ENCODE measurements at regions not wholly inside any gene's neighbourhood (a gene's known extent, or its start where the extent isn't known, plus 50 kb on each side); places are given as distances from the start of the nearest gene placed in this dataset.

GRCh38 chr22:47996446-47996857 lies 1234.0 kb downstream of the TBC1D22A start:
- no peaks in the 10 kb centered on the region for H3K9me3 Mint-ChIP-seq (ENCODE audit: insufficient read depth)
- peak overlapping the region; percentile 50 for H3K27ac Mint-ChIP-seq
- Histone ChIP-seq H3K27ac (ENCODE audit: low read length in 2 of 2) (no peak overlapping the region), H2AFZ (ENCODE audit: insufficient read depth, low read depth, low read length, poor library complexity, severe bottlenecking) (no peak overlapping the region), H3K36me3 (replicated peaks in 1 of 2; ENCODE audit: control extremely low read depth in 1 of 2, control insufficient read depth in 1 of 2, extremely low read depth in 1 of 2, insufficient read depth in 2 of 2, low read length in 1 of 2) (no peaks in the 10 kb centered on the region), H3K79me2 (ENCODE audit: control insufficient read depth, insufficient read depth, low read length) (no peaks in the 10 kb centered on the region), H3K27me3 (replicated peaks in 1 of 4; ENCODE audit: control extremely low read depth in 1 of 4, control insufficient read depth in 3 of 4, insufficient read depth in 4 of 4, low read length in 3 of 4) (no peaks in the 10 kb centered on the region), H4K20me1 (ENCODE audit: control insufficient read depth, insufficient read depth, low read length, poor library complexity, severe bottlenecking) (no peaks in the 10 kb centered on the region), H3K4me2 (replicated peaks; ENCODE audit: low read depth, low read length, poor library complexity, severe bottlenecking) (peak overlapping the region; percentile 12), H3K9me3 (ENCODE audit: control extremely low read depth in 1 of 3, control insufficient read depth in 2 of 3, insufficient read depth in 1 of 3, low read length in 2 of 3) (peaks cover 0 to 17% (median 0%) of the 10 kb centered on the region in 3 donors), H3K4me3 (ENCODE audit: control extremely low read depth in 1 of 5, extremely low read depth in 1 of 5, insufficient read depth in 1 of 5, low read depth in 2 of 5, low read length in 4 of 5) (no peak overlapping the region), H3K4me1 (ENCODE audit: control insufficient read depth in 2 of 2, insufficient read depth in 2 of 2, low read length in 2 of 2) (peaks cover 17 to 18% of the 10 kb centered on the region in 2 donors), H3K9ac (ENCODE audit: low read length) (no peak overlapping the region)
- peaks cover 10% of the 10 kb centered on the region for H3K27me3 Mint-ChIP-seq
- WGBS (ENCODE audit: insufficient coverage): 41% methylated on average over 8 of the region's 8 CpGs
- H3K4me3 Mint-ChIP-seq: no peak overlapping the region
- POLR2A ChIA-PET: no interaction called here
- CTCF ChIA-PET: no interaction called here
- DNase-seq (peak; percentile 66), ATAC-seq (ENCODE audit: low read depth) (peak; percentile 83)
- intact Hi-C loops (cut with micrococcal nuclease): no loop called here
- TF ChIP-seq EZH2 (IDR thresholded peaks at IDR 0.05; ENCODE audit: borderline replicate concordance, insufficient read depth, low read depth, low read length, poor library complexity, severe bottlenecking) (no peak), CTCF (IDR thresholded peaks at IDR 0.05) (no peak)
- peaks cover 16% of the 10 kb centered on the region for H3K4me1 Mint-ChIP-seq

- CTCF ChIA-PET: interaction anchor here (0.6 to 0.9 kb wide), 2 partner anchors 8 to 26 kb away, joined by 3 read pairs; no protein-coding TSS in a partner anchor
- H3K4me3 ChIP-seq (ENCODE audit: control extremely low read depth in 1 of 5, extremely low read depth in 1 of 5, insufficient read depth in 1 of 5, low read depth in 2 of 5, low read length in 4 of 5): no peak overlapping the region
- no peaks in the 10 kb centered on the region for H4K20me1 ChIP-seq (ENCODE audit: control insufficient read depth, insufficient read depth, low read length, poor library complexity, severe bottlenecking)
- TF ChIP-seq EZH2 (IDR thresholded peaks at IDR 0.05; ENCODE audit: borderline replicate concordance, insufficient read depth, low read depth, low read length, poor library complexity, severe bottlenecking): no peak
- no peak for TF ChIP-seq CTCF (IDR thresholded peaks at IDR 0.05)
- no peak overlapping the region for H2AFZ ChIP-seq (ENCODE audit: insufficient read depth, low read depth, low read length, poor library complexity, severe bottlenecking)
- intact Hi-C loops (cut with micrococcal nuclease): no loop called here
- Mint-ChIP-seq H3K27ac (no peak overlapping the region), H3K27me3 (peaks cover 10% of the 10 kb centered on the region), H3K4me3 (no peak overlapping the region), H3K4me1 (peaks cover 16% of the 10 kb centered on the region), H3K9me3 (ENCODE audit: insufficient read depth) (no peaks in the 10 kb centered on the region)
- no peak overlapping the region for H3K9ac ChIP-seq (ENCODE audit: low read length)
- H3K4me2 ChIP-seq (replicated peaks; ENCODE audit: low read depth, low read length, poor library complexity, severe bottlenecking): no peak overlapping the region
- H3K79me2 ChIP-seq (ENCODE audit: control insufficient read depth, insufficient read depth, low read length): no peaks in the 10 kb centered on the region
- no peaks in the 10 kb centered on the region for H3K36me3 ChIP-seq (replicated peaks in 1 of 2; ENCODE audit: control extremely low read depth in 1 of 2, control insufficient read depth in 1 of 2, extremely low read depth in 1 of 2, insufficient read depth in 2 of 2, low read length in 1 of 2)
- peaks cover 17 to 18% of the 10 kb centered on the region in 2 donors for H3K4me1 ChIP-seq (ENCODE audit: control insufficient read depth in 2 of 2, insufficient read depth in 2 of 2, low read length in 2 of 2)
- no peak for ATAC-seq (ENCODE audit: low read depth)
- POLR2A ChIA-PET: no interaction called here
- H3K27ac ChIP-seq (ENCODE audit: low read length in 2 of 2): no peak overlapping the region
- no peak for DNase-seq
- WGBS (ENCODE audit: insufficient coverage): 89% methylated on average over 6 of the region's 8 CpGs
- peaks cover 0 to 3% (median 0%) of the 10 kb centered on the region in 4 experiments for H3K27me3 ChIP-seq (replicated peaks in 1 of 4; ENCODE audit: control extremely low read depth in 1 of 4, control insufficient read depth in 3 of 4, insufficient read depth in 4 of 4, low read length in 3 of 4)
- H3K9me3 ChIP-seq (ENCODE audit: control extremely low read depth in 1 of 3, control insufficient read depth in 2 of 3, insufficient read depth in 1 of 3, low read length in 2 of 3): peaks cover 0 to 17% (median 0%) of the 10 kb centered on the region in 3 donors
Observed at GRCh38 chr22:47995718-47996117, 1233.3 kb downstream of the TBC1D22A start.
